ENCODE measurements at regions not wholly inside any gene's neighbourhood (a gene's known extent, or its start where the extent isn't known, plus 50 kb on each side); places are given as distances from the start of the nearest gene placed in this dataset.

DNA sequence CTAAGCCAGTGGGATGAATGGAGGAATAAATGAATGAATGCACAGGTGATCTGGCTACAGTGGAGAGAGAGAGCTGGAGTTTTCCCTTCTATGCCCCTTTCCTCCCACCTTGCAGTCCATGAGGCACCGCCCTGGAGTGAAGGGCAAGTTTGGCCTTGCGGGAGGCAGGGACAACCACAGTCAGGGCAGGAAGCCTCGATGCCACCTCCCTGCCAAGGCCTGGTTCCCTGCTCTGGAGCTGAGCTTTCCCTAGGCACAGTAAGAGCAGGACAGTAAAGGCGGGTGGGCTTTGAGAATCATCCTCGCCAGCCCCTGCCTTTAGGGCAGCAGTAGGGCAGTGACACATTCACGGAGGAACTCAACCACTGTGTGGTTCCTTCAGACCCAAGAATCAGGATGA lies 72.6 kb downstream of the RBFOX3 start:
- no peak for DNase-seq

DNA sequence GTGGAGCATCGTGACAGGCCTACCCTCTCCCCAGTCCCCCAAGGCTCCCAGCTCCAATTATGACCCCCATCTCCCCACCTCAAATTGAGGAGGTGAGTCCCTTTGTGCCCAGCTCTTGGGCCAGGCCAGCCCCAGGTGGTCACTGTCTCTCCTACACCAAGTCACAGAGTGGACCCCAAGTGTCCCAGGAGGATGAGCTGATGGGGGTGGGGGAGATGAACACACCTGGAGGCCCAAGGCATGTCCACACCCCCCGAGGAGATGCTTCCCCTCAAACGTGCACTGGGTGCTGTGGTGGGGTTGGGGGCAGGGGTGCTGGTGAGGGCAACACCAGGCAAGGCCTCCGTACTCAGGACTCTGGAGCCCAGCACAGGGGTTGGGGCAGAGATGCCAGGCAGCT lies 73.2 kb downstream of the RBFOX3 start:
- DNase-seq = no peak

DNA sequence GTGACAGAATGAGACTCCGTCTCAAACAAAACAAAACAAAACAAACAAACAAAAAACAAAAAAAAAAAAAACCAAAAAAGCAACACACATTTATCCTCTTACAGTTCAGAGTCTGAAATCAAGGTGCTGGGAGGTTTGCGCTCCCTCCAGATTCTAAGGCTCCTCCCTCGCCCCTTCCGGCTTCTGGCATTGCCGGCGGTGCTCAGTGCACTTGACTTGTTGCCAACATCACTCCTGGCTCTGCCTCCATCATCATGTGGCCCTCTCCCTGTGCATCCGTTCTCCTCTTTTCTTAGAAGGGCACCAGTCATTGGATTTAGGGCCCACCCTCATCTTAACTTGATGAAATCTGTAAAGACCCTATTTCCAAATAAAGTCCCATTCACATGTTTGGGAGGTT lies 73.8 kb downstream of the RBFOX3 start:
- no peak for DNase-seq

DNA sequence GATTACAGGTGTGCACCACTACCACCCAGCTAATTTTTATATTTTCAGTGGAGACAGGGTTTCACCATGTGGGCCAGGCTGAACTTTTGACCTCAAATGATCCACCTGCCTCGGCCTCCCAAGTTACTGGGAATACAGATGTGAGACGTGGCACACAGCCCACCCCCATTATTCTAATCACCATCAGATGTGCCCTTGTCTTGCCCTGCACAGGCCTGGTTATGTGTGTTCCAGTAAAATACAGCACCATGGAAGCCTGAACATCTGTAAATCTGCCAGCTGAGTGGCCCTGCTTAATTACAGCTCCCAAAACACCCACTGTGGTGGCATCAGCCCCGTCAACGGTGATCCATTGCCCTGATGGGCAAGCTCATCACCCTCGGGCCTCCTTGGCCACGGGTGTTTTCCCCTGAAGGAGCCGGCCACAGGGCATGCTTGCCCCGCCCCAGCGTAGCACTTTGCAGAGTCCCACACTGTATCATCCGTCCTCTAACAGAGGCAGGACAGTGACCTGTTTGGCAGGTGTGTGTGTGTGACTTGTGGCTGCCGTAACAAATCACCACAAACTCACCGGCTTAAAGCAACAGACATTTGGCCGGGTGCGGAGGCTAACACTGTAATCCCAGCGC lies 74.5 kb downstream of the RBFOX3 start:
- DNase-seq = no peak

DNA sequence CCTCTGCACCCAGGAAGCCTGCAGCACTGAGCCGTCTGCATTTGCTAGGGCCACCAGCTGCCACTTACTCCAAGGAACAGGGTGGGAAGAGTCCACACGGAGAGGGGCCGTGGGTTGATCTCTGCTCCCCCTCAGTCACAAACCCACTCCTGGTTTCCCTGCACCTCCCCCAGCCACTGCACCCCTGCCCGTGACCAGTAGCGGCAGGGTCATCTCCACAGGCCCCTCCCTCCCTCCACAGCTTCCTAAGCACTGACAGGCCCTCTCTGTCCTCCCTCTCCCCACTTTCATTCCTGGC lies 75.2 kb downstream of the RBFOX3 start:
- DNase-seq = no peak

DNA sequence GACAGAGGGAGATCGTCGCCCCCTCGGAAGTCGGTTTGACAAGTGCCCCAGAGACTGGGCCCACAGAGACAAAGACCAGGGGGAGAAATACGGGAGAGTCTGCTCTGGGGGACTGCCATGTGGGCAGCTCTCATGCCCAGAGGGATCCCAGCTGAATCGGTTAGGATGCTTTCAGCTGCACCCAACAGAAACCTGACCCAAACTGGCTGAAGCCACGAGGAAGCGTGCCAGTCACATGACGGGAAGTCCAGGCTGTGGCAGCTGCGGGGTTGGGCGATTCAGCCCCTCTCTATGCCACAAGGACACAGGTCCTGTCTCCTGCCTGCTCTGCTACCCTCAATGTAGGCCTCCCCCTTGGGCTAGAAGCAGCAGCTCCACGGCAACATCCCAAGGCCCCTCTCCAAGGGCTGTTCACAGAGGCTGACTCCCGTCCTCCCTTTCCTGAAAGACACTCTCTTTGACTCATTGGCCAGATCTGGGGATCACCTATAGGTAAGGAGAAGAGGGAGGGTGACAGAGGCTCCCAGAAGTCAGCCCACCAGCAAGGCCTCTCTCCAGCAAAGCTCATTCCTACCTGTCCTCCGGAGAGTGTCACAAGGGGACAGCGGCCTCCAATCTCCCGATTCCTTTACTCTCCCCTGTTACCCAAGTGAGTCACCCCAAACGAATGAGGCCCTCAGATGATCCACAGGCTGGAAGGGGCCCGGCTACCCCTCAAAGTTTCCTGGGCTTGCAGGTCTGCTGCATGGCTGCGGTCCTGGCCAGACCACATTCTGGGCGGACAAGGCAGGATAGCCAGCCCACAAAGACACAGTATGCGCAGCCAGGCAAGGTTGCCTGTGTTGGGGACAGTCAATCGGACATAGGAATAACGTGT lies 75.8 kb downstream of the RBFOX3 start:
- DNase-seq = no peak

DNA sequence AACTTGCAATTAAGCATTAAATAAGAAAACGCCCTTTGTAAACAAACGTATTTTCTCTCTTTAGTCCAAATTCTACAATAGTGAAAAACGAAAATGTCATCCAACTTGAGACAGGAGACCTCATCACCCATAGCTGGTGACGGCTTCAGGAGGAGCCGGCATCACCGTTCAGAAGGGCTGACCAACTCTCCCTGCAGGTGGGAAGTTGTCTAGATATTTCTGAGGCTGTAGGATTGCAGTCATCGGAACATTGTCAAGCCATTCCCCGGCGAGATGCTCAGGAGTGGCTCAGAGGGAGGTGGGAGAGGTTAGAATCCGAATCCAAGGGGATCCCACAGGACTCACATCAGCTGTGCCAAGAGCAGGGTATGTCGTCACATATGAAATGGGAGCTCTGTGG lies 76.7 kb downstream of the RBFOX3 start:
- DNase-seq = no peak

DNA sequence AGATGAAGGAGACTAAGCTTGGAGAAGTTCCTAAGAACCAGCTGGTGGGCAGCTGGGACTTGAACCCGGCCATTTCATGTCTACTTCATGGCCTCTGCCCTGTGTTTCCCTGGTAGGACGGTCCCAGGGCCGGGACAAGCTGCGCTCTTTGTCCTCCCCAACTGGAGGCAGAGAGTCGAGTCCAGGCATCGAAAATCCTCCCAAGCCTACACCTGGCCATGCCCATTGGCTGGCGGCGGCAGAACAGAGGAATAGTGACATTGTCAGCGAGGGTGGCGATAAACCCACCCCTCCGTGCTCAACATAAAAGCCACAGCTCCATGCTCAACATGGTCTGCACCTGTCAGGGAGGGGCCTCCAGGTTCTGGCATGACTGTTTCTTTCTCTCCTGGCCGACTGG lies 77.7 kb downstream of the RBFOX3 start:
- DNase-seq = no peak

DNA sequence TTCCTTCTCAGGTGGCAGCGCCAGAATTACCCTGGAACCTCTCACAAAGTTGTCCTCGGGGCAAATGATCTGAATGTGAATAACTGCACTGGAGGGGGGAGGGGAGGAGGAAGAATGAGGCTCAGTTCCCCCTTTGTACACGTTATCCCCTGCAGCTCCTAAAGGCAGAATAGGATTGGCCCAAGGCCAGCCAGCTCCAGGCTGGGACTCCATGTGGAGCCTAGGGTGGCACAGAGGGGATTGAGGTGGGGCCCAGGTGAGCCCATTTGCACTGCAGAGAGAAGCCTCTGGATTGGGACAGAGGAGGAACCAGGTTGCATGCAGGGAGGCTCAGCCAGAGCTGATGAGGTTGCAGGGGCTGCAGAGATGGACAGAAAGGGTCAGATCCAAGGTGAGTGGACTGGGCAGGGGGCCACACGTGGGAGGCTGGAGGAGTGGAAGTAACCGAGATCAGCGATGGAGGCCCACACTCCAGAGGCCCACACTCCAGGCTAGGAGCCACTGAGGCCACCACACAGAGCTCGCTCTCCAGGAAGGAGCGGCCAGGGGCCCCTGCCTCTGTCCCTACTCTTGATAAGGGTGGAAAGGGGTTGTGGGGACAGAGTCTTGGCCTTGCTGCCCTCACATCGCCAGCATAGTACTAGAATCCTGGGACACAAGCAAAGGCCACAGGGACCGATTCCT lies 78.6 kb downstream of the RBFOX3 start:
- no peak for DNase-seq

DNA sequence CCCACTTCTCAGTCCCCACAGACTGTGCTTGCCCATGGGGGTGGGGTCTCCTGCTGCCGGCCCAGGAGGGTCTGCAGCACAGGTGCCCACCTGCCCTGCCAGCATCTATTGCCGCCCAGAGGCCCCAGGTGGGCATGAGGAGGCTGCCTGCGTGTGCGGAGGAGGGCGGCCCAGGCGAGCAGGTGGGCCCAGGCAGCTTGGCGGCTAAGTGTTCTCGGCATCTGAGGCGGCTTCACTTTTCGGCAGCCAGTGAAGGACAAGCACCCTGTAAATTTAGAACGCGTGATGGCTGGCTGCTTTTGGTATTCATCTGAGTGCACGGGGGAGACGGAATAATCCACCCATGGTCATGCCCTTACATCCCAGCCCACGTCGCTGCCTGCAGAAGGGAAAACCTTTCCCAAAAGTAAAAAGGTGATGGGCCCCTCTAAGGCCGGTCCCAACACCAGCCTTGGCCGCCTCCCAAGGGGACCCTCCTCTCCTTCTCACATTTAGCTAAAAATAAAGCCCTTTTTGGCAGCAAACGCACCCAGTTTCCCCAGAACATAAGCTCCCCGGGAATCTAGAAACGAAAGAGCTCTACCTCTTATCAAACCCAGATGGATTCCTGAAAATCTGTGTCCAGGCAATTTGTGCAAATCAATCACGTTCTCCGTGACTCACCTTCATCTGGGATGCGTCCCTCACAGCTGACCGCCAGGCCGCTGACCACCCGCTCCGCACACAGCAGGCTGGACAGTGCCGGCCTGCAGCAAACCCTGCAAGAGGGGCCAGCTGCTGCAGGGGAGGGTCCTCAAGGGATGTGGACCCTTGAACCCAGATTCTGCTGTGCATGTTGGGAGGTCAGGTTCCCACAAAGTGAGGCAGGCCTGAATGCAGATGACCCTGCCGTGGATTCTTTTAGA lies 79.4 kb downstream of the RBFOX3 start:
- no peak for DNase-seq

DNA sequence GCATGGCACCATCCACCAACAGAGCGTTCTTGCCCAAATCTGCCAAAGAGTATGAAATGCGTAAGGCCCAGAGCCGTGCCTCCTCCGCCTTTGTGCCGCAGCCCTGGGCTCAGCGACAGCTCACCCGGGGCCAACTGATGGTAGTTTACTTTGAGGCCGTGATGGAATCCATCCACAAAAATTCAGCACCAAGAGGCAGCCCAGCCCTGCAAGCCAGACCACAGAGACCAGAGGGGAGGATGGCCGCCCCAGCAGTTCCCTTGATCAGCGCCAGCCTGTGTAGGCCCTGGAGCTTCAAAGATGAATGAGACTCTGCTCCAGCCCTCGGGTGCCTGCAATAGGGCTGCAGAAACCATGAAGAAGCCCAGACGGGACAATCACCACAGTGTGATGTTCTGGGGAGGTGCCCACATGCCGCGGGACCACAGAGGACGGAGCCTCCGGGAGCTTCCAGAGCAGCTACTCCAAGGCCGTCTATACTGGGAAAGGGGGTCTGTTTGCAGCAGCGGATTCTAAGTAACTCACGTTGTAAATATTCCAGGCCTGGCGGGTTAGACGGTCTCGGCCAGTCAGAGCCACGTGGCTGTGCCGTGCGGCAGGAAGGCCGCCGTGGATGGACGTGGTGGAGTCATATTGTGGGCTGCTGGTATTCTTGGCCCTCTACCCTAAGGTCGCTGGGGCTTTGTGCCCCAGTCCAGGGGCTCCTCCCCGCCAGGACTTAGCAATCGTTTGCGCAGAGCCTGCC lies 80.3 kb downstream of the RBFOX3 start:
- no peak for DNase-seq

DNA sequence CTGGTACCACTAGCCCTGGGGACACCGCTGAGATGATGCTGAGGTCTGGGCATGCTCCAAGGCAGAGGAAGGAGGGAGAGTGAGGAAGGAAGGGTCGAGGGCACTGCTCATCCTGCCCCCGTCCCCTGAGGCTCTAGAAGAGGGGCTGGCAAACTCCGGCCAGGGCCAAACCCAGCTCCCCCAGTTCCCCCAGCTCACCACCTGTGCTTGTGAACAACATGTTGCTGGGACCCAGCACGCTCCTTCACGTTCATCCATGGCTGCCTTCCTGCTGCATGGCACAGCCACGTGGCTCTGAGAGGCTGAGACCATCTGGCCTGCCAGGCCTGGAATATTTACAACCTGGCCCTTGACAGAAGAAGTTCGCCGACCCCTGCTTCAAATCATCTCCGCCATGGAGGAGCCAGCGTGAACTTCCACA lies 81.2 kb downstream of the RBFOX3 start:
- no peak for DNase-seq

DNA sequence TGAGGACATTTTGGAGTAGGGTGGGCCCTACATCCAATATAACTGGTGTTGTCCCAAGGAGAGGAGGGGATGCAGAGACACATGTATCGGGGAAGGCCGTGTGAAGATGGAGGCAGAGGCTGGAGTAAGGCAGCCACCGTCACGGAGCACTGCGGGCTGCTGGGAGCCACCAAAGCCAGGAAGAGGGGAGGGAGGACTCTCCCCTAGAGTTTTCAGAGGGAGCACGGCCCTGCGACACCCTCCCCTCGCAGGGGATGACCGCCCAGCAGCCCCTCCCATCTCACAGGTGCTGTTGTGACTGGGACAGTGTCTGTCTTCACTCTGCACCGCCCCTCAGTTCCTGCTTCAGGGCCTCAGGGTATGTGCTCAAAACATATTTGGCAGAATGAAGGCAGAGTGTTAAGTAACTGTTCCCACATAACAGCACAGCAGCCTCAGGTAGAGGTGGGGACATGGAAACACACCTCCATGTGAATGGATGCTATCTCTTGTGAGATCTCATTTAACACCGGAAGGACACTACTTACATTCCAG lies 82.2 kb downstream of the RBFOX3 start:
- DNase-seq = no peak

DNA sequence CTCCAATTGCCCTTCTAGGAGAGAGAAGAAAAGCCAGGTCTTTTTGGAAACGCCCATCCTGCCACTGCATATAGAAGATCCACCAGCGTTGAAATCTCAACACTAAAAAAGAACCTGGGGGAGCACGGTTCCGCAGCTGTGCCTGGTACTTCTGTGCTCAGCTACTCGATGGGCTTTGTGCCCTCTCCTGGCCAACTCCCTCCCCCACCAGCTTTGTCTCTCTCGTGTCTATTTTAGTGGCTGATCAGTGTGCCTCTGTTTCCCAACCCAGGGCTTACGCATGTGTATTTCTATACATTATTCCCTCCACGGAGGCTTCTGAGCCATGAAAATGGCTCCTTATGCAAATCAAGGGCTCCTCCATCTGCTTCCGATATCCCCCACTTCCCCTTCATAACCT lies 83.5 kb downstream of the RBFOX3 start:
- no peak for DNase-seq

DNA sequence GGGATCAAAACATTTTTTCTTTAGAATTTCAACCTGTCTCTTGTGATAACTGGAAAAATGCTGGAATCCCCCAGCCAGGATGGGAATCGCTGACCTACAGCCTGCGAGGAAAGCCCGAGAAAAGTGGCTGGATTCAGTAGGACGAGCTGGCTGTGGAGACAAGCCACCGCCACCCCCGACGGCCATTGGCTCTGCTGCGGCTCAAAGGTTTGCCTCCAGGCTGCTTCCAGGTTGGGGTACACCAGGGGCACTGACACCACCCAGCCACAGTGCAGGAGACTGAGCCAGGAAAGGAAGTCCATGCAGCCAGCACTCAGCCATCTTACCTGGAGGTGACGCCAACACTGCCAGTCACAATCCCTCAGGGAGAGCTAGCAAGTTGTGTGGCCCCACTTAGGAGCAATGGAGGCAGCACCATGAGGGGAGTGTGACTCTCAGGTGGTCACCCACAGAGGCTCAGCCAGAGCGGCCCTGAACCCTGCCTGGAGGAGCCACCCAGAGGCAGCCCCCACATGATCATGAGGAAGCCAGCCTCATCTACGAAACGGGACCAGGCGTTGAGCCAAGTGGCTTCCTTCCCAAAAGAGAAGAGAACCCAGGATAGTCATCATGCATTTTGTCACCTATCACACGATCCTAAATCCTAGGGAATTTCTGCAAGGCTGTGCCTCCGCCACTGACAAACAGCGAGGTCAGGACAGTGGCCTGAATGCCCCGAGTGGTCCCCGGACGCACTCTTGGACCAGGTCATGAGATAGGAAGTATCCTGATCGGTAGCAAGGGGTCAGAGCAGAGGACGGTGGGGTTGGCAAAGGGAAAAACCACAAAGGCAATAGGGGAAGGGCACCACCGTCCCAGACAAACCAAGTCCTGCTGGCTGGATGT lies 84.8 kb downstream of the RBFOX3 start:
- DNase-seq = no peak

DNA sequence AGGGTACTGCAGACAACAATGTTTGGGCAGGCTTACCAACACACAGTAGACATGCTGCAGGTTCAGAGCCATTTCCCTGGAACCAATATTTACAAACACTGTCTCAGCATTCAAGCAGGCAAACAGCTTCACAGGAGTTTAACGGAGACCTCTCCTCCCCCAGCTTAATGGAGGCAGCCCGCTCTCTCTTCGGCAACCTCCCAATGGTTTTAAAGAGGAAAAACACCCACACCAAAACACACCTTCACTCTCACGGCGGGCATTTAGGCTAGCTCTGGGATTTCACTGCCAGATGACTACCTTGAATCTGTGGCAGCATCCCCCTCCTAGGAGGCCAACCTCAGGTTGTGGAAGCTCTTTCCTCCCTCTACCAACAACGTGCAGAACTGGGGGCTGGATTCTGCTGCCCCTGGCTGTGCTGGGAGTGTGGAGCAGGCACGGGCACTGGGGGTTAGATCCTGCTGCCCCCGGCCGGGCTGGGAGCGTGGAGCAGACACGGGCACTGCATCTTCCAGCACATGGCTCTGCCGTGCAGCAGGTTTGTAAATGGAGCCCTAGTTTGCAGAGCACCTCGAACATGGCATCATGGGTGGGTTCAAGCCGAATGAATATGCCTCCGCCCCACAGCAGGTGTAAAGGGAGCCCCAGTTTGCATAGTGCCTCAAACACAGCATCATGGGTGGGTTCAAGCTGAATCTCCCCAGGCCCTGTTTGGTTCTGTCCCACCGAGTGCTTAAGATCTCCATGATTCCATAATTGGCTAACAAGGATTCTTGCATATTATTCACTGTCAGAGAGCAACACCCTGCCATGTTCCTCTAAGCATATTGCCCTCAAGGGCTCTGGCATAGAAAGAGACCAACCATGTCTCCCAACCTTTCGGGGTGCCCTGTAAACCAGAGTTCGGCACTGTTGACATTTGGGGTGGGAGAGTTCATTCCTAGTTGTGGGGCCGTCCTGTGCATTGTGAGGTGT lies 86.4 kb downstream of the RBFOX3 start:
- DNase-seq = no peak

DNA sequence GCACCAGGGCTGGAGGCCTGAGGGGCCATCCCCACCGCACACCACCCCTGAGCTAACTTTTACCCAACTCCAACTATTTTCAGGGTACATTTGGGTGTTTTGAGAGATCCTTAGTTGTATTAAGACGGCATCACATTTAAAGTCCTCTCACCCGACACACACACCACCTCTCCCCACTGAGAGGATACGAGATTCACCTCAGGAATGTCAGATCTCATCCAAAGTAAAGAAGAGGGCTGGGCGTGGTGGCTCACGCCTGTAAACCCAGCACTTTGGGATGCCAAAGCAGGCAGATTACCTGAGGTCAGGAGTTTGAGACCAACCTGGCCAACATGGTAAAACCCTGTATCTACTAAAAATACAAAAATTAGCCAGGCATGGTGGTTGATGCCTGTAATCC lies 88.4 kb downstream of the RBFOX3 start:
- DNase-seq = no peak

DNA sequence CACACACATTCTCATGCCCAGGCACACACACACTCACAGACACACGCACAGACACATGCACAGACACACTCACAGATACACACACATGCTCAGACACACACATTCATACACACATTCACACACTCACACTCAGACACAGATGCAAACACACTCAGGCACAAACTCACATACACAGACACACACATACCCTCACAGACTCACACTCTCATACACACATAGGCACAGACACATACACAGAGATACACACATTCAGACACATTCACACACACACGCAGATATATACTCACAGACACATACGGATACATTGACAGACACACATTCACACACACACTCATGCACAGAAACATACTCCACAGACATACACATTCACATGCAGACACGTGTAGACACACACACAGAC lies 89.6 kb downstream of the RBFOX3 start:
- DNase-seq = no peak

Measured in activated CD8-positive, alpha-beta memory T cell treated with anti-CD3 and anti-CD28 coated beads, Interleukin-2, amount 50 U/mL, for 4 hours (primary cell).